Peyer's patch (tissue), 4 donors: ENCODE measurements at regions not wholly inside any gene's neighbourhood (a gene's known extent, or its start where the extent isn't known, plus 50 kb on each side); places are given as distances from the start of the nearest gene placed in this dataset.

Experiments used
- DNase-seq, 3 donors: peaks; one replicate each; pipeline ENCODE4 v3.0.0-alpha.2; 2017 to 2019
- H3K27ac ChIP-seq, 4 donors: fragments of 200-600 bp; sonication (generic); one replicate each; pipeline ENCODE4 v1.5.1; 2016 to 2019
- H3K27me3 ChIP-seq, 2 donors: fragments of 200-600 bp; sonication (generic); one replicate each; pipeline ENCODE4 v1.5.1; 2019
- H3K36me3 ChIP-seq, 3 donors: fragments of 200-600 bp; sonication (generic); one replicate each; pipeline ENCODE4 v1.5.1; 2016 to 2019
- H3K4me1 ChIP-seq, 4 donors: fragments of 200-600 bp; sonication (generic); one replicate each; pipeline ENCODE4 v1.5.1; 2016 to 2019
- H3K4me3 ChIP-seq, 4 donors: fragments of 200-600 bp; sonication (generic); 1 replicate in 3 of 4; 2 replicates in 1 of 4; pipeline ENCODE4 v1.5.1; 2016 to 2019; ENCODE audit warnings: mild to moderate bottlenecking in 1 of 4
- H3K9me3 ChIP-seq, 4 donors: fragments of 200-600 bp; sonication (generic); one replicate each; pipeline ENCODE4 v1.5.1; 2016 to 2019; ENCODE audit warnings: mild to moderate bottlenecking in 1 of 4
- POLR2A ChIP-seq, 2 donors: fragments of 450-650 bp; IDR thresholded peaks; one replicate each; pipeline ENCODE4 v1.5.1; 2017; ENCODE audit warnings: antibody characterized with exemption in 2 of 2, mild to moderate bottlenecking in 2 of 2, moderate library complexity in 2 of 2
- TF ChIP-seq, protein P1 (sequence below), 6 experiments: fragments of 450-650 bp in 4 of 6; fragments of 200-600 bp in 2 of 6; sonication (generic) in 1 of 6; IDR thresholded peaks; one replicate each; pipeline ENCODE4 v1.5.1; 2017 to 2019; ENCODE audit warnings: antibody characterized with exemption in 6 of 6, mild to moderate bottlenecking in 3 of 6, moderate library complexity in 1 of 6

DNA sequence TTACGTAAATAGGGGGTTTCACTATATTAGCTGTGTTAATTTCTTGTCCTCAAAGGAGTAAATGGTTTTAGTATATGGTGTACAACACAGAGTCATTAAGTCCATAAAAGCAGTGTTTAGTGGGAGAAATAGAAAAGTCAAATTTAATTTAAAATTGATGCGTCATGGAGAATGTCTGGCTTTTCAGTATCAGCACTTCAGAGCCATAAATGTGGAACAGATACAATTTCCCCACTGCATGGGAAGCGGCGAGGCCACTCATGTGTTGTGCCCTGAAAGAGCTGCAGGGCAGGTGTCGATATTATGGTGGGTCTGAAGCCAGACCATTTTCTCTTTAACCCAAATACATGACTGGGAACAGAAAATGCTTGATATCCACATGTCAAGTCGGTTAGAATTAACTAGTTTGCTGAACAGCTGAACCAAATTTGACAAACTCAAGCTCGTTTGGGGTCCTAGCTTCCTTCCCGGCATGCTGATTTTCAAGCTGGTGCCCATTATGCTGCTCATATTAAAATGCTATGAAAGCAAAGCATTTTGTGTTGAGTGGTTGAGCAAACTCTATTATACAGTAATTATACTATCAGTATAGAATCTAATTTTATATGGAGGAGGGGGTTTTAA is 364.6 kb upstream of the TBL1XR1 start:
- H3K36me3 ChIP-seq, result no peaks in the 10 kb centered on the region
- H3K27ac ChIP-seq, result no peak overlapping the region
- no peaks in the 10 kb centered on the region for H3K9me3 ChIP-seq
- no peaks in the 10 kb centered on the region for H3K4me1 ChIP-seq
- H3K27me3 ChIP-seq, result no peaks in the 10 kb centered on the region
- no peak for DNase-seq
- TF ChIP-seq, protein P1, sequence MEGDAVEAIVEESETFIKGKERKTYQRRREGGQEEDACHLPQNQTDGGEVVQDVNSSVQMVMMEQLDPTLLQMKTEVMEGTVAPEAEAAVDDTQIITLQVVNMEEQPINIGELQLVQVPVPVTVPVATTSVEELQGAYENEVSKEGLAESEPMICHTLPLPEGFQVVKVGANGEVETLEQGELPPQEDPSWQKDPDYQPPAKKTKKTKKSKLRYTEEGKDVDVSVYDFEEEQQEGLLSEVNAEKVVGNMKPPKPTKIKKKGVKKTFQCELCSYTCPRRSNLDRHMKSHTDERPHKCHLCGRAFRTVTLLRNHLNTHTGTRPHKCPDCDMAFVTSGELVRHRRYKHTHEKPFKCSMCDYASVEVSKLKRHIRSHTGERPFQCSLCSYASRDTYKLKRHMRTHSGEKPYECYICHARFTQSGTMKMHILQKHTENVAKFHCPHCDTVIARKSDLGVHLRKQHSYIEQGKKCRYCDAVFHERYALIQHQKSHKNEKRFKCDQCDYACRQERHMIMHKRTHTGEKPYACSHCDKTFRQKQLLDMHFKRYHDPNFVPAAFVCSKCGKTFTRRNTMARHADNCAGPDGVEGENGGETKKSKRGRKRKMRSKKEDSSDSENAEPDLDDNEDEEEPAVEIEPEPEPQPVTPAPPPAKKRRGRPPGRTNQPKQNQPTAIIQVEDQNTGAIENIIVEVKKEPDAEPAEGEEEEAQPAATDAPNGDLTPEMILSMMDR (IDR thresholded peaks at IDR 0.05), result no peak
- TF ChIP-seq POLR2A (IDR thresholded peaks at IDR 0.05), result no peak
- H3K4me3 ChIP-seq, result no peak overlapping the region

DNA sequence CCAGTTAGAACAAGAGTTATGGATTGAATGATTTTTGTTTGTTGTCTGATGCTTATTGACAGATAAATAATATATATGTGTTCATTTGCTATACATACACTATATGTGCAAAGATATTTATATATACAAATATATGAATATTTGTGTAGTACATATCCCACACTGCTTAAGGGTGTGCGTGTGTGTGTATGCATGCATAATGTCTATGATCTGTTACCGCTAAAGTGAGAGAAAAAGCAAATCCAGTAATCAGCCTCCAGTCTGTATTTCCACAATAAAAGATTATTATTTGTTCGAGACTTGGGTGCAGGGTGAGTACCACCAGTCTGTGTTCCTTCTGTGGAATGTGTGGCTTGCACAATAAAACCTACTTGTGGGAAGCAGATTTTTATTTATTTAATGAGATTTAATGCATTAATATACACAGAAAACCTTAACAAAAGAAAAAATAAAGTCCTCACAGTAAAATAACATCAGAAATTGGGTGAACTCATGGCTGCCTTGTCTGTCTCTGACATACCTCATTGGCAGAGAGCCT is 366.0 kb upstream of the TBL1XR1 start:
- Histone ChIP-seq H3K4me3 (no peak overlapping the region), H3K27me3 (no peaks in the 10 kb centered on the region), H3K9me3 (no peaks in the 10 kb centered on the region), H3K4me1 (no peaks in the 10 kb centered on the region), H3K36me3 (no peaks in the 10 kb centered on the region), H3K27ac (no peak overlapping the region)
- no peak for TF ChIP-seq POLR2A (IDR thresholded peaks at IDR 0.05)
- TF ChIP-seq, protein P1 (IDR thresholded peaks at IDR 0.05), result no peak
- no peak for DNase-seq

DNA sequence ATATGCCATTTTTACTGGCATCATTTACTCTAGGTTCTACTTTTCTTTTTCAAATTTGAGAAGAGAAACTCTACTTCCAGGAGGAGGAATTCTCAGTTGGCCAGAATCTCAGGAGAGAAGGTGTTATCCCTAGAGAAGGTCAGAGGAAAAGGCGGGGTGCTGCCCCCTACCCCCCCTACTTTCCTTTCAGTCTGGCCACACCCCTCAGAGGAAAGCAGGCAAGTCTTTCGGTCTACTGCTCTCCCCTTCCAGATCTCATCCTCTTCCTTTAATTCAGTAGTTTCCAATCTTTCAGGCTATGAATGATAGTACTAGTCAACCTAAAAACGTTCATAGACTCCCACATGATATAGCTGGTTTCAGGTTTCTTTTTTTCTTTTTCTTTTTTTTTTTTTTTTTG is 366.5 kb upstream of the TBL1XR1 start:
- no peak for TF ChIP-seq POLR2A (IDR thresholded peaks at IDR 0.05)
- TF ChIP-seq, protein P1 (IDR thresholded peaks at IDR 0.05), result no peak
- no peaks in the 10 kb centered on the region for H3K36me3 ChIP-seq
- no peaks in the 10 kb centered on the region for H3K9me3 ChIP-seq
- H3K27me3 ChIP-seq, result no peaks in the 10 kb centered on the region
- no peaks in the 10 kb centered on the region for H3K4me1 ChIP-seq
- H3K27ac ChIP-seq, result no peak overlapping the region
- no peak for DNase-seq
- H3K4me3 ChIP-seq, result no peak overlapping the region

DNA sequence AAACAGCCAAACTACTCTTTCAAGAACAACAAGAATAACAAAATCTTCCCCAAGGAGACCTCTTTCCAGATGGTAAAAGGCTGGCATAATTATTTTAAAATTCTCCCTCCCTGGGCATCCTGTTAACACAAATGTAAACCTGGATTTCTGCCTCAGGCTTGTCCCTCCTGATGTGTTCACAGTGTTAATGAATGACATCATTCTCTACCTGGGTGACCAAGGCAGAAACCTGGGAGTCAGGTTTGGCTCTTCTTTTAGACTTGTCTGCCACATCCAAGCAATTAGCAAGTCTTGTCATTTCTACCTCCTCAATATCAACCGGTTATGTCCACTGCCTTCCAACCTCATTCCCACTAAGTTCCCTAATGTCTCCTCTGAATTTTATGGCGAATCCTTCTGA is 368.7 kb upstream of the TBL1XR1 start:
- Histone ChIP-seq H3K4me3 (no peak overlapping the region), H3K27ac (no peak overlapping the region), H3K4me1 (no peaks in the 10 kb centered on the region), H3K27me3 (no peaks in the 10 kb centered on the region), H3K9me3 (no peaks in the 10 kb centered on the region), H3K36me3 (no peaks in the 10 kb centered on the region)
- TF ChIP-seq, protein P1 (IDR thresholded peaks at IDR 0.05), result no peak
- no peak for TF ChIP-seq POLR2A (IDR thresholded peaks at IDR 0.05)
- DNase-seq, result no peak

DNA sequence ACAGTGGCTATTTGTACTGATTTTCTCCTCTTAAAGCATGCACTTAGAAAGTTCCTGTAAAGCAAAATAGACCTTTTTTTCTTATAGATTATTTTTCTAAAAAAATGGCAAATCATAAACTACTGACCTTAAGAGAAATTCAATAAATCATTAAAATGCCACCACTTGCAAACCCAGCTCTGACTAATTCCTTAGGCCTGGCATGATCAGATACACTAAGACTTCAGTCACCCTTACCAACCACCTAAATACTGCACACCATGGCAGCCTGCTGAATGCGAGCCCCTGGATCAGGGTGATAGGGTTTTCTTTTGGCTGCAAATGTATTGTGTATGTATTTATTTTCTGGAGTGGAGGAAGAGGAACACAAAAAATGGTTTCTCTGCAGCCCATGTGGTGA is 370.6 kb upstream of the TBL1XR1 start:
- no peaks in the 10 kb centered on the region for H3K4me1 ChIP-seq
- no peaks in the 10 kb centered on the region for H3K36me3 ChIP-seq
- DNase-seq, result no peak
- H3K27ac ChIP-seq, result no peak overlapping the region
- TF ChIP-seq, protein P1 (IDR thresholded peaks at IDR 0.05), result no peak
- no peak for TF ChIP-seq POLR2A (IDR thresholded peaks at IDR 0.05)
- no peak overlapping the region for H3K4me3 ChIP-seq
- no peaks in the 10 kb centered on the region for H3K9me3 ChIP-seq
- no peaks in the 10 kb centered on the region for H3K27me3 ChIP-seq
